Right atrium auricular region (tissue), 2 donors: ENCODE measurements at regions not wholly inside any gene's neighbourhood (a gene's known extent, or its start where the extent isn't known, plus 50 kb on each side); places are given as distances from the start of the nearest gene placed in this dataset.
"Not testable (repeated sequence)": the region's sequence is repeated elsewhere in the genome, so short reads cannot be mapped to it uniquely, and the experiment has no call there.

ENCODE experiments used
- DNase-seq: peaks from one replicate; pipeline ENCODE4 v3.0.0-alpha.2; 2019; ENCODE audit warnings: low spot score
- H3K27ac ChIP-seq, 2 donors: fragments of 200-600 bp; sonication (generic); 1 replicate in 1 of 2; 2 replicates in 1 of 2; pipeline ENCODE4 v1.5.1; 2016 to 2019
- H3K27me3 ChIP-seq, 2 donors: fragments of 200-600 bp; sonication (generic); one replicate each; pipeline versions ENCODE4 v1.5.1 to v1.6.0; 2017 to 2019
- H3K36me3 ChIP-seq: fragments of 200-600 bp; sonication (generic); one replicate; pipeline ENCODE4 v1.5.1; 2016
- H3K4me1 ChIP-seq, 2 donors: fragments of 200-600 bp; sonication (generic); one replicate each; pipeline versions ENCODE4 v1.5.1 to v1.6.0; 2017 to 2019
- H3K4me3 ChIP-seq, 2 donors: fragments of 200-600 bp; sonication (generic); 1 replicate in 1 of 2; 2 replicates in 1 of 2; pipeline ENCODE4 v1.5.1; 2017 to 2019; ENCODE audit warnings: mild to moderate bottlenecking in 1 of 2, moderate library complexity in 1 of 2
- H3K9me3 ChIP-seq, 2 donors: fragments of 200-600 bp; sonication (generic); one replicate each; pipeline ENCODE4 v1.5.1; 2019
- CTCF ChIP-seq, 2 donors: fragments of 200-600 bp; sonication (generic); IDR thresholded peaks; one replicate each; pipeline ENCODE4 v1.5.1; 2019; ENCODE audit warnings: antibody characterized with exemption in 2 of 2

GRCh38 chr2:180775711-180776110 is 204.7 kb upstream of the UBE2E3 start:
- H3K4me3 ChIP-seq, result no peak overlapping the region
- no peak for DNase-seq
- H3K27ac ChIP-seq, result no peak overlapping the region
- no peaks in the 10 kb centered on the region for H3K9me3 ChIP-seq
- no peak for TF ChIP-seq CTCF (IDR thresholded peaks at IDR 0.05)
- no peaks in the 10 kb centered on the region for H3K27me3 ChIP-seq
- no peaks in the 10 kb centered on the region for H3K36me3 ChIP-seq
- no peaks in the 10 kb centered on the region for H3K4me1 ChIP-seq

- not testable (repeated sequence) for H3K9me3 ChIP-seq, H3K27me3 ChIP-seq, H3K4me1 ChIP-seq, H3K27ac ChIP-seq, H3K36me3 ChIP-seq, H3K4me3 ChIP-seq, DNase-seq
Observed at GRCh38 chr2:180765316-180765715, 215.1 kb upstream of the UBE2E3 start.

GRCh38 chr2:180763263-180763989 is 217.0 kb upstream of the UBE2E3 start:
- no peak for DNase-seq
- no peaks in the 10 kb centered on the region for H3K27me3 ChIP-seq
- H3K4me3 ChIP-seq, result no peak overlapping the region
- H3K27ac ChIP-seq, result no peak overlapping the region
- H3K9me3 ChIP-seq, result no peaks in the 10 kb centered on the region
- H3K4me1 ChIP-seq, result no peaks in the 10 kb centered on the region
- H3K36me3 ChIP-seq, result no peaks in the 10 kb centered on the region
- TF ChIP-seq CTCF (IDR thresholded peaks at IDR 0.05), result no peak

- TF ChIP-seq CTCF (IDR thresholded peaks at IDR 0.05), result no peak
- no peak for DNase-seq
- Histone ChIP-seq H3K36me3 (no peaks in the 10 kb centered on the region), H3K27me3 (no peaks in the 10 kb centered on the region), H3K9me3 (no peaks in the 10 kb centered on the region), H3K4me3 (no peak overlapping the region), H3K27ac (no peak overlapping the region), H3K4me1 (no peaks in the 10 kb centered on the region)
Observed at GRCh38 chr2:180761224-180761623, 219.2 kb upstream of the UBE2E3 start.

- H3K36me3 ChIP-seq, result no peaks in the 10 kb centered on the region
- H3K4me1 ChIP-seq, result no peaks in the 10 kb centered on the region
- TF ChIP-seq CTCF (IDR thresholded peaks at IDR 0.05), result no peak
- H3K27me3 ChIP-seq, result no peaks in the 10 kb centered on the region
- no peaks in the 10 kb centered on the region for H3K9me3 ChIP-seq
- no peak overlapping the region for H3K27ac ChIP-seq
- DNase-seq, result no peak
- H3K4me3 ChIP-seq, result no peak overlapping the region
Observed at GRCh38 chr2:180759631-180760030, 220.8 kb upstream of the UBE2E3 start.

GRCh38 chr2:180753809-180754761 is 226.3 kb upstream of the UBE2E3 start:
- Histone ChIP-seq H3K4me3 (no peak overlapping the region), H3K36me3 (no peaks in the 10 kb centered on the region), H3K9me3 (no peaks in the 10 kb centered on the region), H3K4me1 (no peaks in the 10 kb centered on the region), H3K27ac (no peak overlapping the region), H3K27me3 (no peaks in the 10 kb centered on the region)
- DNase-seq, result no peak
- no peak for TF ChIP-seq CTCF (IDR thresholded peaks at IDR 0.05)
